GM23248 (cell line): ENCODE measurements at regions not wholly inside any gene's neighbourhood (a gene's known extent, or its start where the extent isn't known, plus 50 kb on each side); places are given as distances from the start of the nearest gene placed in this dataset.

Experiments used
- DNase-seq: peaks from one replicate; pipeline ENCODE4 v3.0.0-alpha.2; 2015
- H2AFZ ChIP-seq: fragments of 200-600 bp; sonication (generic); 2 replicates; pipeline ENCODE4 v1.6.1; 2016; ENCODE audit warnings: antibody characterized with exemption
- H3F3A ChIP-seq: fragments of 200-600 bp; sonication (generic); 2 replicates; pipeline ENCODE4 v1.6.1; 2016; ENCODE audit warnings: mild to moderate bottlenecking, antibody characterized with exemption, mixed run types; ENCODE audit not compliant: insufficient read depth
- H3K27ac ChIP-seq: fragments of 200-600 bp; sonication (generic); 2 replicates; pipeline ENCODE4 v1.5.1; 2016; ENCODE audit warnings: mild to moderate bottlenecking
- H3K27me3 ChIP-seq: fragments of 200-600 bp; sonication (generic); replicated peaks from 2 replicates; pipeline ENCODE4 v1.6.1; 2016; ENCODE audit warnings: mild to moderate bottlenecking; ENCODE audit not compliant: insufficient read depth
- H3K36me3 ChIP-seq: fragments of 200-600 bp; sonication (generic); 2 replicates; pipeline ENCODE4 v1.6.1; 2016; ENCODE audit warnings: low read depth, mild to moderate bottlenecking
- H3K4me1 ChIP-seq: fragments of 200-600 bp; sonication (generic); 2 replicates; pipeline ENCODE4 v1.6.1; 2016; ENCODE audit warnings: mild to moderate bottlenecking; ENCODE audit not compliant: insufficient read depth
- H3K4me2 ChIP-seq: fragments of 200-600 bp; sonication (generic); one replicate; pipeline ENCODE4 v1.6.1; 2016; ENCODE audit warnings: mild to moderate bottlenecking; ENCODE audit not compliant: unreplicated experiment
- H3K4me3 ChIP-seq: fragments of 200-600 bp; sonication (generic); 2 replicates; pipeline ENCODE4 v1.5.1; 2016; ENCODE audit warnings: mild to moderate bottlenecking
- H3K79me2 ChIP-seq: fragments of 200-600 bp; sonication (generic); 2 replicates; pipeline ENCODE4 v1.6.1; 2016; ENCODE audit warnings: mild to moderate bottlenecking; ENCODE audit not compliant: insufficient read depth
- H3K9ac ChIP-seq: fragments of 200-600 bp; sonication (generic); 2 replicates; pipeline ENCODE4 v1.6.1; 2016; ENCODE audit warnings: mild to moderate bottlenecking
- H3K9me2 ChIP-seq: fragments of 200-600 bp; sonication (generic); 2 replicates; pipeline ENCODE4 v1.6.1; 2016; ENCODE audit warnings: mixed run types, mild to moderate bottlenecking, moderate library complexity; ENCODE audit not compliant: insufficient read depth
- H3K9me3 ChIP-seq: fragments of 200-600 bp; sonication (generic); one replicate; pipeline ENCODE4 v1.6.1; 2017; ENCODE audit warnings: low read depth
- H4K20me1 ChIP-seq: fragments of 200-600 bp; sonication (generic); 2 replicates; pipeline ENCODE4 v1.6.0; 2016; ENCODE audit not compliant: insufficient read depth
- EZH2 ChIP-seq: fragments of 200-600 bp; sonication (generic); IDR thresholded peaks from 2 replicates; pipeline ENCODE4 v1.6.1; 2018; ENCODE audit warnings: antibody characterized with exemption, mild to moderate bottlenecking; ENCODE audit not compliant: insufficient read depth, poor library complexity, severe bottlenecking
- EZH2phosphoT487 ChIP-seq: fragments of 200-600 bp; sonication (generic); IDR thresholded peaks from 2 replicates; pipeline ENCODE4 v1.6.1; 2018; ENCODE audit warnings: antibody characterized with exemption, moderate library complexity, mild to moderate bottlenecking, low read depth; ENCODE audit not compliant: insufficient read depth
- WGBS, 2 experiments: methylation state at CpG; one replicate each; pipeline ENCODE4 v1.1.6; 2015 to 2017; ENCODE audit warnings: low lambda C conversion rate in 2 of 2, low coverage in 1 of 2; ENCODE audit errors: missing lambda C conversion rate in 2 of 2; 5-methylcytosine and 5-hydroxymethylcytosine counted together
- in situ Hi-C: fragments of 300-500 bp; cut with MboI; formaldehyde crosslinking; loops from 2 replicates; pipeline ENCODE4 v1.15.0; 2020

DNA sequence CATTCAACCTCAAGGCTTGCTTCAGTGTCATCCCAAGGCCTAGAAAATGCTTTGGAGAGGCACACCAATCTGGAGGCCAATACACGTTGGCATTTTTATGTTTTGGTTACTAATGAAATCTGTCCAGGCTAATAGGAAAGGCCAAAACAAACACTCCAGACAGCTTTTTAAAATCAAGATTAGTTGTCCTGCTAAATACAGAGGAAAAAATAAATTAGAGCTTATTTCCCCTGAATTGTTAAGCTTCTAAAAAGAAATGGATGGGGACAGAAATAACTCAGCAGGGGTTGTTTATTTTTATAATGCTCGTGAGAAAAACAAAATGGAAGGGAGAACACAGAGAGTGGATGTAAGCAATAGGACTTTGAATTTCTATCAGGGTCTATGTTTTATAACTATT, 438.5 kb upstream of the LRRC4C start:
- Histone ChIP-seq H3K27ac (no peak overlapping the region), H3K4me1 (no peaks in the 10 kb centered on the region), H4K20me1 (no peaks in the 10 kb centered on the region), H3K9ac (no peak overlapping the region), H3K27me3 (no peaks in the 10 kb centered on the region), H3K9me3 (no peaks in the 10 kb centered on the region), H3K4me3 (no peak overlapping the region), H3K79me2 (no peaks in the 10 kb centered on the region), H3F3A (no peaks in the 10 kb centered on the region), H2AFZ (no peak overlapping the region), H3K4me2 (no peak overlapping the region), H3K9me2 (no peaks in the 10 kb centered on the region), H3K36me3 (no peaks in the 10 kb centered on the region)
- no peak for DNase-seq
- WGBS, 2 experiments: 2 to 6% methylated on average over 2 of the region's 2 CpGs
- TF ChIP-seq EZH2phosphoT487: no peak
- no peak for TF ChIP-seq EZH2
- in situ Hi-C loops: no loop called here

DNA sequence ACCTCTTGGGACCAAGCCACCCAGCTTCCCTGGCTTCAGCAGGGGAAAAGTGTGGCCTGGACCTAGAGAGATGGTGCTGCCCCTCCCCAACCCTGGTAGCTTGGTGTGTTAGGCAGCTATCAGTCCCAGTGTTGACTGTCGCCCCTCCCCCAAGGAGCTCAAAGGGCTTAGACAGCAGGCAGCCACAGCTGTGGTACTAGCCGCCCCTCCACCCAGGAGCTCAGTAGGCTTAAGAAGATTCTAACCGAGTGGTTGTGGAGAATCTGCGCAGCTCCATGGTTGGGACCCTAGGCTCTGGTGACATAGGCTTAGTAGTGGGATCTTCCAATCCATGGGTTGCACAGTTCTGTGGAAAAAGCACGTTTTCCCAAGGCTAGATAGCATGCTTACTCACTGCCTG, 458.4 kb upstream of the LRRC4C start:
- H3K9me2 ChIP-seq: no peaks in the 10 kb centered on the region
- H3K4me1 ChIP-seq: no peaks in the 10 kb centered on the region
- no peaks in the 10 kb centered on the region for H3K36me3 ChIP-seq
- no peaks in the 10 kb centered on the region for H4K20me1 ChIP-seq
- no peak overlapping the region for H3K9ac ChIP-seq
- in situ Hi-C loops: no loop called here
- no peaks in the 10 kb centered on the region for H3K27me3 ChIP-seq
- no peaks in the 10 kb centered on the region for H3K79me2 ChIP-seq
- DNase-seq: no peak
- no peak overlapping the region for H3K27ac ChIP-seq
- TF ChIP-seq EZH2 (no peak), EZH2phosphoT487 (no peak)
- no peak overlapping the region for H3K4me2 ChIP-seq
- H3F3A ChIP-seq: no peaks in the 10 kb centered on the region
- 15 to 19% methylated on average over 5 of the region's 5 CpGs for WGBS, 2 experiments
- H3K9me3 ChIP-seq: no peaks in the 10 kb centered on the region
- no peak overlapping the region for H2AFZ ChIP-seq
- no peak overlapping the region for H3K4me3 ChIP-seq

DNA sequence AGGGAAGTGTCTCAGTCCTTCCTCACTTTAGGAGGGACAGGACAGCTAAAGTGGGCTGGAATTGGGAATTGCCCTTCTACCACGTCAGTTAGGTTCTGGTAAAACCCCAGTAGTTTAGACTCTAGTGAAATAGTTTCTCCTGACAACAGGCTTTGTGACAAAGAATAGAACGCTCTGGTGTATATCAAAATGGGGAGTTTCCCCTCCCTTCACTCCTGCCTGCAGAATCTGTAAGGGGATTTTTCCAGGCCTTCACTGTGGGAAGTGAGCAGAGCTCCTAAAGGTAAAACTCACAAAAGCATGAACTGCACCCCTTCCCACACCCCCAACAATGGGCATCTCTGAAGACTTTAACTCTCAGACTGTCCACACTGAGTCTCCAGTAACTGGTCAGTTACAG, 460.9 kb upstream of the LRRC4C start:
- TF ChIP-seq EZH2 (no peak), EZH2phosphoT487 (no peak)
- no peak overlapping the region for H2AFZ ChIP-seq
- no peak overlapping the region for H3K4me2 ChIP-seq
- no peaks in the 10 kb centered on the region for H3K9me3 ChIP-seq
- no peaks in the 10 kb centered on the region for H4K20me1 ChIP-seq
- H3K4me1 ChIP-seq: no peaks in the 10 kb centered on the region
- no peaks in the 10 kb centered on the region for H3F3A ChIP-seq
- H3K27ac ChIP-seq: no peak overlapping the region
- H3K79me2 ChIP-seq: no peaks in the 10 kb centered on the region
- no peak overlapping the region for H3K9ac ChIP-seq
- H3K36me3 ChIP-seq: no peaks in the 10 kb centered on the region
- H3K9me2 ChIP-seq: no peaks in the 10 kb centered on the region
- in situ Hi-C loops: no loop called here
- no peaks in the 10 kb centered on the region for H3K27me3 ChIP-seq
- 2 to 11% methylated on average over 2 of the region's 2 CpGs for WGBS, 2 experiments
- no peak for DNase-seq
- H3K4me3 ChIP-seq: no peak overlapping the region

DNA sequence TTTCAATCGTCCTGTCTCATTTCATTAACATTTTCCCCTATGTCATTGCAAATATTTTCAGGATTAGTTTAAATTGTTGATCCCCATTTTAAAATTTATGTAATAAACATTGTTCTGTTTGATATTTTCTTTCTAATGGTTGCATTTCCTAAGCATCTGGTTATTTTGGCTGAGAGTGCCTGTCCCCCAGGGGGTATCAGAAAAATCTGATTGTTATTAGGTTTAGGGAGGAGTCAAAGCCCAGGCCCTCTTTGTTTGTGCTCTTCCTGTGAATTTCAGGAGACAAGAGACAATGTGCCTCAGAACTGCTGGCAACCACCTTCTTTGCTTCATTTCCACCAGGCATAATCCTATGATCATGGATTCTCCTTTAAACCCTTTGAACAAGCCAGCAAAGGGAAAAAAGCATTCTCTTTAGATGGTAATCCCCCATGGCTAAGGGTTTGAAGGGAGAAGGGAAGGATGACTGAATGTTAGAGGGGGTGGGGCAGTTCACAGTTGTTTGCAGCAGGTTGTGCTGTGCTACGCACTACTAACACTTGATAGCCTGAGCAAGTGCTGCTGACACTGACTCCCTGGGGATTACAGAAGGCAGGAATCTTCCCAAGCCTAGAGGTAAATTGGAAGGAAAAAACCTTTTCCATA, 462.4 kb upstream of the LRRC4C start:
- no peak overlapping the region for H3K4me3 ChIP-seq
- no peak for DNase-seq
- no peaks in the 10 kb centered on the region for H3K36me3 ChIP-seq
- H3K9me3 ChIP-seq: no peaks in the 10 kb centered on the region
- H3K9me2 ChIP-seq: no peaks in the 10 kb centered on the region
- H3K9ac ChIP-seq: no peak overlapping the region
- H3K79me2 ChIP-seq: no peaks in the 10 kb centered on the region
- H2AFZ ChIP-seq: no peak overlapping the region
- in situ Hi-C loops: no loop called here
- H3K4me2 ChIP-seq: no peak overlapping the region
- no peak for TF ChIP-seq EZH2phosphoT487
- no peak for TF ChIP-seq EZH2
- 25 to 28% methylated on average over 2 of the region's 2 CpGs for WGBS, 2 experiments
- H3K27ac ChIP-seq: no peak overlapping the region
- H3K27me3 ChIP-seq: no peaks in the 10 kb centered on the region
- H4K20me1 ChIP-seq: no peaks in the 10 kb centered on the region
- no peaks in the 10 kb centered on the region for H3F3A ChIP-seq
- H3K4me1 ChIP-seq: no peaks in the 10 kb centered on the region

DNA sequence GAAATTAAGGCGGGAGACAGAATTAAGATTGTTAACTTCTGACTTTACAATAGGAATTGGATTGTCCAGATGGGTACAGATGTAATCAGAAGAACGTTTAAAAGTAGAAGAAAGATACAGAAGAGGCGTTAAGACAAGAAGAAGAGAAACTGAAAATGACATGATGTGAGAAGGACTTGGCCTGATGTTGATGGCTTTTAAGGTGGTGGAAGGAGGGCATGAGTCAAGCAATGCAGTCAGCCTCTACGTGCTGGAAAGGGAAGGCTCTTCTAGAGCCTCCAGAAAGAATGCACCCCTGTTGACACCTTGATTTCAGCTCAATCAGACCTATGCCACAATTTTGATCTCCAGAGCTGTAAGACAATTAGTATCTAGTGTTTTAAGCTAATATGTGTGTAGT, 466.9 kb upstream of the LRRC4C start:
- WGBS, 2 experiments: 17 to 18% methylated on average over 4 of the region's 4 CpGs
- Histone ChIP-seq H3K9ac (no peak overlapping the region), H3K9me2 (no peaks in the 10 kb centered on the region), H3K79me2 (no peaks in the 10 kb centered on the region), H3K36me3 (no peaks in the 10 kb centered on the region), H3K4me2 (no peak overlapping the region), H3F3A (no peaks in the 10 kb centered on the region), H3K27ac (no peak overlapping the region), H3K4me3 (no peak overlapping the region), H3K4me1 (no peaks in the 10 kb centered on the region), H3K27me3 (no peaks in the 10 kb centered on the region), H2AFZ (no peak overlapping the region), H4K20me1 (no peaks in the 10 kb centered on the region), H3K9me3 (no peaks in the 10 kb centered on the region)
- TF ChIP-seq EZH2phosphoT487: no peak
- in situ Hi-C loops: no loop called here
- DNase-seq: no peak
